ENCODE measurements at regions not wholly inside any gene's neighbourhood (a gene's known extent, or its start where the extent isn't known, plus 50 kb on each side); places are given as distances from the start of the nearest gene placed in this dataset.
A peak's percentile ranks its signal among the peaks of the same experiment; 100 is the strongest.

DNA sequence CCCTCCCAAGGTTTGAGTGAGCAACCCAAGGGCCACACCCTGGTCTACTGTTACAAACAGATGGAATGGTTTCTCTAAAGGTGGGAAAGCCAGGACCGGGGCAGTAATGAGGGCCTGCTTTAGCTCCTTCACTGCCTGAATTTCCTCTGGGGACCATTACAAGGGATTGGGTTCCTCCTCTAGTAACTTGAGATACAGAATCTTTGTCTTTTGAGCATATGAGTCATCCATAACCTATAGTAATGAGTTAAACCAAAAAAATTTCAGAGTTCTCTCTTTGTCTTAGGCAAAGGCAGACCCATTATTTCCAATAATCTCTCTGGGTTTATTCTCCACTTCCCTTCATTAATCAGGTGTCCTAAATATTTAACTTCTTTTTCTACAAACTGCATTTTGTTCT lies 618.8 kb downstream of the HINT1 start:
- POLR2A ChIA-PET = no interaction called here
- CTCF ChIA-PET = no interaction called here
- Histone ChIP-seq H3K27ac (ENCODE audit: extremely low read depth, low read depth, low read length) (no peak overlapping the region), H3K4me3 (ENCODE audit: low read depth, low read length) (no peak overlapping the region), H3K36me3 (ENCODE audit: control insufficient read depth in 2 of 2, insufficient read depth in 1 of 2, low read length in 2 of 2) (no peaks in the 10 kb centered on the region), H3K4me1 (ENCODE audit: control insufficient read depth, insufficient read depth, low read length) (no peaks in the 10 kb centered on the region), H3K9me3 (ENCODE audit: control insufficient read depth, insufficient read depth, low read depth, low read length) (no peaks in the 10 kb centered on the region)
- TF ChIP-seq SCRT2 (tag by site-specific recombination; IDR thresholded peaks at IDR 0.05) = peak; percentile 59; the same call in 1 of the 2 replicates
- TF ChIP-seq ZNF366 (tag by site-specific recombination; conservative IDR thresholded peaks at IDR 0.05) = no peak

DNA sequence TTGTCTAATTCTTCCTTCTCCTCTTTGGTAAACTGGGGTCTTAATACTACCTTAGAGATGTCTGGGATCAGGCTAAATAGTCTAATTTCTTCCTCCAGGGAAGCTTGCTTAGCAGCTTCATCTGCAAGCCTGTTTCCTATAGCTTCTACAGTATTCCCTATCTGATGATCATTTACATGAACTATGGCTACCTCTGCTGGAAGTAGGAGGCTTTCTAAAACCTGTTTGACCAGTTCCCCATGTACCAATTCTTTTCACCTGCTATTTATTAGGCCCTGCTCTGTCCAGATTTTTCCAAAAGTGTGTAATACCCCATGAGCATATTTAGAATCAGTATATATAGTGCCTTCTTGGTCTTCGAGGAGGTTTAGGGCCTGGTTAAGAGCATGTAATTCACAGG lies 619.8 kb downstream of the HINT1 start:
- no peak overlapping the region for H3K27ac ChIP-seq (ENCODE audit: extremely low read depth, low read depth, low read length)
- ChIA-PET CTCF (no interaction called here), POLR2A (no interaction called here)
- no peaks in the 10 kb centered on the region for H3K36me3 ChIP-seq (ENCODE audit: control insufficient read depth in 2 of 2, insufficient read depth in 1 of 2, low read length in 2 of 2)
- H3K9me3 ChIP-seq (ENCODE audit: control insufficient read depth, insufficient read depth, low read depth, low read length) = no peaks in the 10 kb centered on the region
- H3K4me1 ChIP-seq (ENCODE audit: control insufficient read depth, insufficient read depth, low read length) = no peaks in the 10 kb centered on the region
- TF ChIP-seq ZEB2 (tag by site-specific recombination; IDR thresholded peaks at IDR 0.05) = no peak
- no peak for TF ChIP-seq ZSCAN30 (tag by site-specific recombination; IDR thresholded peaks at IDR 0.05)
- no peak for TF ChIP-seq PRDM6 (tag by site-specific recombination; IDR thresholded peaks at IDR 0.05)
- TF ChIP-seq YY2 (tag by site-specific recombination; IDR thresholded peaks at IDR 0.05) = no peak
- no peak for TF ChIP-seq ZNF426 (tag by site-specific recombination; IDR thresholded peaks at IDR 0.05)
- TF ChIP-seq, protein P1, sequence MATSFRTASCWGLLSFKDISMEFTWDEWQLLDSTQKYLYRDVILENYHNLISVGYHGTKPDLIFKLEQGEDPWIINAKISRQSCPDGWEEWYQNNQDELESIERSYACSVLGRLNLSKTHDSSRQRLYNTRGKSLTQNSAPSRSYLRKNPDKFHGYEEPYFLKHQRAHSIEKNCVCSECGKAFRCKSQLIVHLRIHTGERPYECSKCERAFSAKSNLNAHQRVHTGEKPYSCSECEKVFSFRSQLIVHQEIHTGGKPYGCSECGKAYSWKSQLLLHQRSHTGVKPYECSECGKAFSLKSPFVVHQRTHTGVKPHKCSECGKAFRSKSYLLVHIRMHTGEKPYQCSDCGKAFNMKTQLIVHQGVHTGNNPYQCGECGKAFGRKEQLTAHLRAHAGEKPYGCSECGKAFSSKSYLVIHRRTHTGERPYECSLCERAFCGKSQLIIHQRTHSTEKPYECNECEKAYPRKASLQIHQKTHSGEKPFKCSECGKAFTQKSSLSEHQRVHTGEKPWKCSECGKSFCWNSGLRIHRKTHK (tag by site-specific recombination; IDR thresholded peaks at IDR 0.05) = no peak
- TF ChIP-seq KLF1 (tag by site-specific recombination; IDR thresholded peaks at IDR 0.05) = no peak
- TF ChIP-seq ZNF530 (tag by site-specific recombination; IDR thresholded peaks at IDR 0.05; ENCODE audit: low read depth) = no peak
- TF ChIP-seq ZNF133 (tag by site-specific recombination; IDR thresholded peaks at IDR 0.05) = no peak
- no peak for TF ChIP-seq ZNF529 (tag by site-specific recombination; IDR thresholded peaks at IDR 0.05; ENCODE audit: insufficient replicate concordance)
- TF ChIP-seq ZNF701 (tag by site-specific recombination; IDR thresholded peaks at IDR 0.05) = no peak
- no peak for TF ChIP-seq ZNF169 (tag by site-specific recombination; IDR thresholded peaks at IDR 0.05)
- TF ChIP-seq ZNF10 (tag by site-specific recombination; IDR thresholded peaks at IDR 0.05) = no peak
- TF ChIP-seq ZFP69B (tag by site-specific recombination; IDR thresholded peaks at IDR 0.05) = no peak
- no peak for TF ChIP-seq ZFP37 (tag by site-specific recombination; IDR thresholded peaks at IDR 0.05)
- no peak for TF ChIP-seq ZNF121 (tag by site-specific recombination; IDR thresholded peaks at IDR 0.05)
- no peak overlapping the region for H3K4me3 ChIP-seq (ENCODE audit: low read depth, low read length)

DNA sequence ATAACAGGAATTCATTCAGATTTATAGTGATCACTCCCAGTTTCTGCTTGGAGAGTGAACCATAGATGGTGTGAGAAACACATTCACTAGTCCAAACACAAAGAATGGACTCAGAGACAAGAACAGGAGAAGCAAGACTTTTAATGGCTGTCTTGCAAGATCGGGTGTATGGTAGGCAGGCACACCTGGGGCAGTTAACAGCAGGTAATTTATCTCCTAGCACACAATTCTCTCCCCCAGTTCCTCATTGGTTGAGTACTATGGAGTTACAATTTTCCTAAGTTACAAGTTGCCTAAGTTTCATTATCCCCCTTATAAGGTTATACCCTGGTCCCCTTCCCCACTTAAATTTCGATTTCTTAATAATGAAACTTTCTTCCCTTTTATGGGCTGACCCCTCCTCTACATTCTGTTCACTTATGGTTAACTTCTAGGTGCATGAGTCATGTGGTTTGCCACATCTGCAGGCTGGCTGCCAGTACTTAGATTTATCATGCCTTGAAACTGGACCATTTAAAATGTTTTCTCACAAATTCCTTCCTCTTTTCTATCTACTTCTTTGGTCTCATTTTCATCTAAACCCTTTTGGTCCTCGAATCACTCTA lies 623.3 kb downstream of the HINT1 start:
- POLR2A ChIA-PET = no interaction called here
- TF ChIP-seq ZNF274 (IDR thresholded peaks at IDR 0.05; ENCODE audit: low read length) (no peak), ZNF274 (tag by site-specific recombination; IDR thresholded peaks at IDR 0.05; ENCODE audit: borderline replicate concordance) (no peak), ZNF266 (tag by site-specific recombination; IDR thresholded peaks at IDR 0.05; ENCODE audit: low read depth) (no peak), SP2 (tag by site-specific recombination; IDR thresholded peaks at IDR 0.05) (no peak), ZNF223 (tag by site-specific recombination; IDR thresholded peaks at IDR 0.05) (no peak), MYNN (tag by site-specific recombination; IDR thresholded peaks at IDR 0.05; ENCODE audit: borderline replicate concordance) (no peak), KLF8 (tag by site-specific recombination; IDR thresholded peaks at IDR 0.05) (no peak)
- TF ChIP-seq, protein P2, sequence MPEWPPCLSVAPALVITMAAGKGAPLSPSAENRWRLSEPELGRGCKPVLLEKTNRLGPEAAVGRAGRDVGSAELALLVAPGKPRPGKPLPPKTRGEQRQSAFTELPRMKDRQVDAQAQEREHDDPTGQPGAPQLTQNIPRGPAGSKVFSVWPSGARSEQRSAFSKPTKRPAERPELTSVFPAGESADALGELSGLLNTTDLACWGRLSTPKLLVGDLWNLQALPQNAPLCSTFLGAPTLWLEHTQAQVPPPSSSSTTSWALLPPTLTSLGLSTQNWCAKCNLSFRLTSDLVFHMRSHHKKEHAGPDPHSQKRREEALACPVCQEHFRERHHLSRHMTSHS (tag by site-specific recombination; IDR thresholded peaks at IDR 0.05) = no peak
- CTCF ChIA-PET = interaction anchor here (1.6 kb wide), 1 partner anchor 11 kb away, joined by 3 read pairs; no protein-coding TSS in a partner anchor

More for the DNA sequence above, 623.3 kb downstream of the HINT1 start:
- Histone ChIP-seq H3K27ac (ENCODE audit: extremely low read depth, low read depth, low read length) (no peak overlapping the region), H3K9me3 (ENCODE audit: control insufficient read depth, insufficient read depth, low read depth, low read length) (no peaks in the 10 kb centered on the region), H3K4me3 (ENCODE audit: low read depth, low read length) (no peak overlapping the region), H3K36me3 (ENCODE audit: control insufficient read depth in 2 of 2, insufficient read depth in 1 of 2, low read length in 2 of 2) (no peaks in the 10 kb centered on the region), H3K4me1 (ENCODE audit: control insufficient read depth, insufficient read depth, low read length) (no peaks in the 10 kb centered on the region)
